Stomach (tissue), 8 donors: ENCODE measurements at regions not wholly inside any gene's neighbourhood (a gene's known extent, or its start where the extent isn't known, plus 50 kb on each side); places are given as distances from the start of the nearest gene placed in this dataset.
"Not testable (repeated sequence)": the region's sequence is repeated elsewhere in the genome, so short reads cannot be mapped to it uniquely, and the experiment has no call there.

Experiments
- DNase-seq, 2 donors: peaks; one replicate each; pipeline versions ENCODE4 v3.0.0 to v3.0.0-alpha.2; 2013 to 2019
- H3K27ac ChIP-seq, 5 donors: fragments of 200-600 bp in 4 of 5; sonication (generic) in 4 of 5; one replicate each; pipeline ENCODE4 v1.5.1; 2013 to 2019; ENCODE audit warnings: mild to moderate bottlenecking in 1 of 5, moderate library complexity in 1 of 5
- H3K27me3 ChIP-seq, 3 donors: fragments of 200-600 bp; sonication (generic); one replicate each; pipeline ENCODE4 v1.5.1; 2017 to 2019; ENCODE audit warnings: mixed run types in 1 of 3
- H3K36me3 ChIP-seq, 4 donors: fragments of 200-600 bp; sonication (generic); 1 replicate in 3 of 4; 2 replicates in 1 of 4; pipeline ENCODE4 v1.5.1; 2016 to 2019
- H3K4me1 ChIP-seq, 4 donors: fragments of 200-600 bp; sonication (generic); one replicate each; pipeline ENCODE4 v1.5.1; 2016 to 2019
- H3K4me3 ChIP-seq, 4 donors: fragments of 200-600 bp; sonication (generic) in 3 of 4; one replicate each; pipeline ENCODE4 v1.5.1; 2016 to 2019; ENCODE audit warnings: mild to moderate bottlenecking in 1 of 4
- H3K9me3 ChIP-seq, 4 donors: fragments of 200-600 bp; sonication (generic); one replicate each; pipeline ENCODE4 v1.5.1; 2016 to 2019
- EP300 ChIP-seq: sonication (generic); formaldehyde crosslinking; IDR thresholded peaks from one replicate; pipeline ENCODE4 v1.6.1; 2017; ENCODE audit warnings: antibody characterized with exemption
- POLR2A ChIP-seq, 4 donors: fragments of 450-650 bp; IDR thresholded peaks; one replicate each; pipeline ENCODE4 v1.6.1; 2016; ENCODE audit warnings: antibody characterized with exemption in 4 of 4, control low read depth in 2 of 4, mild to moderate bottlenecking in 1 of 4, moderate library complexity in 1 of 4
- POLR2AphosphoS5 ChIP-seq, 3 donors: sonication (generic); formaldehyde crosslinking; IDR thresholded peaks; one replicate each; pipeline ENCODE4 v1.6.1; 2016; ENCODE audit warnings: antibody characterized with exemption in 3 of 3
- WGBS, 5 donors: extraction: QIAGEN DNeasy Blood & Tissue Kit in 3 of 5; methylation state at CpG; one replicate each; pipeline versions ENCODE4 v1.1.5 to v1.1.7; 2013 to 2018; 5-methylcytosine and 5-hydroxymethylcytosine counted together
- intact Hi-C: fragments of 100-400 bp; cut with DNase I; formaldehyde crosslinking; loops from one replicate; pipeline ENCODE4 v1.15.1; 2023; ENCODE audit warnings: low total_unique reads
- TF ChIP-seq, protein P1 (sequence below), 7 experiments: fragments of 450-650 bp in 4 of 7; fragments of 200-600 bp in 3 of 7; sonication (generic) in 3 of 7; IDR thresholded peaks; one replicate each; pipeline ENCODE4 v1.5.1; 2016 to 2019; ENCODE audit warnings: antibody characterized with exemption in 7 of 7, control low read depth in 2 of 7, mild to moderate bottlenecking in 1 of 7
- donor health status: healthy with polysubstance abuse.
- donor health status: Bipolar disorder and iron deficiency.
- donor health status: healthy.

DNA sequence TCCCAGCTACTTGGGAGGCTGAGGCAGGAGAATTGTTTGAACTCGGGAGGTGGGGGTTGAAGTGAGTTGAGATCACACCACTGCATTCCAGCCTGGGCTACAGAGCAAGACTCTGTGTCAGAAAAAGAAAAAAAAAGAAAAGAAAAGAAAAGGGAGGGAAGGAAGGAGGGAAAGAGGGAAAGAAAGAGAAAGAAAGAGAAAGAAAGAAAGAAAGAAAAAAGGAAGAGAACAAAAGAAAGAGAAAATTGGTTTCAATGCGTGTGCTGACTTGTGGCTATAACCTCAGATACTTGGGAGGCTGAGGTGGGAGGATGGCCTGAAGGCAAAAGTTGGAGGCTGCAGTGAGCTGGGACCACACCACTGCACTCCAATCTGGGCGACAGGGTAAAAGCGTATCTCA is 128.4 kb upstream of the TBX3 start:
- no peaks in the 10 kb centered on the region for H3K9me3 ChIP-seq
- H3K36me3 ChIP-seq: no peaks in the 10 kb centered on the region
- TF ChIP-seq EP300: no peak
- no peak for TF ChIP-seq POLR2AphosphoS5 (IDR thresholded peaks at IDR 0.05)
- no peak for TF ChIP-seq POLR2A (IDR thresholded peaks at IDR 0.05)
- TF ChIP-seq, protein P1, sequence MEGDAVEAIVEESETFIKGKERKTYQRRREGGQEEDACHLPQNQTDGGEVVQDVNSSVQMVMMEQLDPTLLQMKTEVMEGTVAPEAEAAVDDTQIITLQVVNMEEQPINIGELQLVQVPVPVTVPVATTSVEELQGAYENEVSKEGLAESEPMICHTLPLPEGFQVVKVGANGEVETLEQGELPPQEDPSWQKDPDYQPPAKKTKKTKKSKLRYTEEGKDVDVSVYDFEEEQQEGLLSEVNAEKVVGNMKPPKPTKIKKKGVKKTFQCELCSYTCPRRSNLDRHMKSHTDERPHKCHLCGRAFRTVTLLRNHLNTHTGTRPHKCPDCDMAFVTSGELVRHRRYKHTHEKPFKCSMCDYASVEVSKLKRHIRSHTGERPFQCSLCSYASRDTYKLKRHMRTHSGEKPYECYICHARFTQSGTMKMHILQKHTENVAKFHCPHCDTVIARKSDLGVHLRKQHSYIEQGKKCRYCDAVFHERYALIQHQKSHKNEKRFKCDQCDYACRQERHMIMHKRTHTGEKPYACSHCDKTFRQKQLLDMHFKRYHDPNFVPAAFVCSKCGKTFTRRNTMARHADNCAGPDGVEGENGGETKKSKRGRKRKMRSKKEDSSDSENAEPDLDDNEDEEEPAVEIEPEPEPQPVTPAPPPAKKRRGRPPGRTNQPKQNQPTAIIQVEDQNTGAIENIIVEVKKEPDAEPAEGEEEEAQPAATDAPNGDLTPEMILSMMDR (IDR thresholded peaks at IDR 0.05): no peak
- H3K27me3 ChIP-seq: no peaks in the 10 kb centered on the region
- H3K4me1 ChIP-seq: peaks cover 0 to 16% (median 9%) of the 10 kb centered on the region in 4 donors
- intact Hi-C loops: no loop called here
- no peak for DNase-seq
- peak overlapping the region in 4 of 5 donors; percentile 23 to 72 (median 60) for H3K27ac ChIP-seq
- no peak overlapping the region for H3K4me3 ChIP-seq
- WGBS, 5 donors: 65 to 85% (median 82%) methylated on average over 4 of the region's 4 CpGs

GRCh38 chr12:114809097-114809496 is 125.1 kb upstream of the TBX3 start:
- Histone ChIP-seq H3K4me3 (no peak overlapping the region), H3K27me3 (no peaks in the 10 kb centered on the region), H3K4me1 (peaks cover 0 to 16% (median 9%) of the 10 kb centered on the region in 4 donors), H3K36me3 (no peaks in the 10 kb centered on the region), H3K27ac (no peak overlapping the region), H3K9me3 (no peaks in the 10 kb centered on the region)
- intact Hi-C loops: no loop called here
- DNase-seq: no peak
- 48 to 68% (median 50%) methylated on average over 4 to 5 of the region's 5 CpGs for WGBS, 5 donors
- TF ChIP-seq POLR2AphosphoS5 (IDR thresholded peaks at IDR 0.05) (no peak), EP300 (no peak), POLR2A (IDR thresholded peaks at IDR 0.05) (no peak)
- TF ChIP-seq, protein P1 (IDR thresholded peaks at IDR 0.05): no peak

DNA sequence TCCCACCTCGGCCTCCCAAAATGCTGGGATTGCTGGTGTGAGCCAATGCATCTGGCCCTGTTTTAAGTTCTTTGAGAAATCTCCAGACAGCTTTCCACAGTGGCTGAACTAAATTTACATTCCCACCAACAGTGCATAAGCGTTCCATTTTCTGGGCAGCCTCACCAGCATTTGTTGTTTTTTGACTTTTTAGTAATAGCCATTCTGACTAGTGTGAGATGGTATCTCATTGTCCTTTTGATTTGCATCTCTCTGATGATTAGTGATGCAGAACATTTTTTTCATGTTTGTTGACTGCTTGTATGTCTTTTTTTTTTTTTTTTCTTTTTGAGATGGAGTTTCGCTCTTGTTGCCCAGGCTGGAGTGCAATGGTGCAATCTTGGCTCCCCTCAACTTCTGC is 117.4 kb upstream of the TBX3 start:
- intact Hi-C loops, H3K4me3 ChIP-seq, H3K27me3 ChIP-seq, DNase-seq, H3K27ac ChIP-seq, H3K36me3 ChIP-seq, H3K9me3 ChIP-seq: not testable (repeated sequence)
- H3K4me1 ChIP-seq: peaks cover 0 to 10% (median 0%) of the 10 kb centered on the region in 4 donors
- 83 to 93% (median 90%) methylated on average over 3 of the region's 3 CpGs for WGBS, 5 donors

GRCh38 chr12:114800566-114800965 is 116.6 kb upstream of the TBX3 start:
- intact Hi-C loops, H3K4me3 ChIP-seq, DNase-seq, H3K27ac ChIP-seq, H3K27me3 ChIP-seq, H3K36me3 ChIP-seq, H3K9me3 ChIP-seq: not testable (repeated sequence)
- WGBS, 5 donors: 77 to 93% (median 85%) methylated on average over 7 to 8 of the region's 8 CpGs
- H3K4me1 ChIP-seq: peaks cover 0 to 10% (median 0%) of the 10 kb centered on the region in 4 donors

DNA sequence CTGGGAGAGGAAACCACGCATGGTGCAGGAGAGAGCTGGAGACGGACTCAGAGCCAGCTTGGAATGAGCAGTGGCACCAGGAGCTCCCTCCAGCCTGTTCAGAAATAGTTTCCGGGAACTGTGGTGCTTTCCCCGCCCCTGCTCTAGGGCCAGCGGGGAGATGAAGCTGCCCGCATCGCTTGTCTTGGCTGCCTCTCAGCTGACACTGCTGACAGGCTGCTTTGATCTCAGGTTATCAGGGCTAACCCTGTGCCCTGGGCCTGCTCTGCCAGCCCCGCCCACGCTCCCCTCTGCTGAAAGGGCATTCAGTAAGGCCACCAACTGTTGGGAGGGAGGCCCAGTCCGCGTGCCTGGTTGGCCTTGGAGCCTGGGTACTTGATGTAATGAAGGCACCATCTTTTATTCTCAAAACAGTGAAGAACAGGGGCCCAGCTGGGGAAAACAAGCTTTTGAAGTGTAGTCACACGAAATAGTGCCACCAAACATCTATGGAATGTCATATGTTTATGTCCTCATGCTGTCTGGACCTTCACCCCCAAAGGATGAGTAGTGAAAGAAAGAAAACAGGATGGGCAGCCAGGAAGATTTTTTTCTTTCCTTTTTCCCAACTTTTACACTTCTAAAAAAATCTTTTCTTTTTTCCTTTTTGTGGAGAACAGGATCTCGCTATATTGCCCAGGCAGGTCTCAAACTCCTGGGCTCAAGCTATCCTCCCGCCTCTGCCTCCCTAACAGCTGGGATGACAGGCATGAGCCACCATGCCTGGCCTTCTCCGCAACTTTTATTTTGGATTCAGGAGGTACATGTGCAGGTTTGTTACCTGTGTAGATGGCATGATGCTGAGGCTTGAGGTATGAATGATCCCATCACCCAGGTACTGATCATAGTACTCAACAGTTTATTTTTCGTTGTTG is 115.9 kb upstream of the TBX3 start:
- WGBS, 5 donors: 35 to 52% (median 44%) methylated on average over 16 of the region's 16 CpGs
- Histone ChIP-seq H3K4me3 (no peak overlapping the region), H3K4me1 (peaks cover 0 to 10% (median 0%) of the 10 kb centered on the region in 4 donors), H3K27ac (peak overlapping the region in 1 of 5 donors; percentile 38), H3K27me3 (no peaks in the 10 kb centered on the region), H3K9me3 (no peaks in the 10 kb centered on the region), H3K36me3 (no peaks in the 10 kb centered on the region)
- peak; percentile 45 to 92 for DNase-seq
- intact Hi-C loops: no loop called here
- TF ChIP-seq, protein P1 (IDR thresholded peaks at IDR 0.05): no peak
- peak in 2 of 3 donors; percentile 66 to 70 for TF ChIP-seq POLR2AphosphoS5 (IDR thresholded peaks at IDR 0.05)
